H9 (cell line): ENCODE measurements at regions not wholly inside any gene's neighbourhood (a gene's known extent, or its start where the extent isn't known, plus 50 kb on each side); places are given as distances from the start of the nearest gene placed in this dataset.

Experiments
- DNase-seq: peaks from one replicate; pipeline ENCODE4 v3.0.0-alpha.2; 2017
- H2AFZ ChIP-seq: one replicate; pipeline ENCODE4 v1.6.1; 2013; ENCODE audit warnings: mild to moderate bottlenecking, low read length, control low read depth, moderate library complexity
- H2AK5ac ChIP-seq: 2 replicates; pipeline ENCODE4 v1.6.1; 2013; ENCODE audit warnings: low read length, control low read depth, mixed read lengths; ENCODE audit not compliant: insufficient read length
- H2BK120ac ChIP-seq: one replicate; pipeline ENCODE4 v1.6.1; 2013; ENCODE audit warnings: low read depth, mild to moderate bottlenecking, low read length, control low read depth, inconsistent platforms; ENCODE audit not compliant: poor library complexity, severe bottlenecking
- H2BK12ac ChIP-seq: 2 replicates; pipeline ENCODE4 v1.6.1; 2013; ENCODE audit warnings: low read length, control low read depth, mixed read lengths, low read depth; ENCODE audit not compliant: insufficient read length
- H2BK15ac ChIP-seq: 2 replicates; pipeline ENCODE4 v1.6.1; 2013; ENCODE audit warnings: low read depth, low read length, control low read depth
- H2BK20ac ChIP-seq: one replicate; pipeline ENCODE4 v1.6.1; 2013; ENCODE audit warnings: low read depth, mild to moderate bottlenecking, low read length, control low read depth, inconsistent platforms; ENCODE audit not compliant: poor library complexity, severe bottlenecking
- H2BK5ac ChIP-seq: 2 replicates; pipeline ENCODE4 v1.6.1; 2013; ENCODE audit warnings: low read length, control low read depth, mixed read lengths; ENCODE audit not compliant: insufficient read length
- H3K14ac ChIP-seq: 2 replicates; pipeline ENCODE4 v1.6.1; 2013; ENCODE audit warnings: low read length, control low read depth; ENCODE audit not compliant: insufficient read depth
- H3K18ac ChIP-seq: 2 replicates; pipeline ENCODE4 v1.6.1; 2013; ENCODE audit warnings: low read depth, mild to moderate bottlenecking, mixed read lengths, low read length, control low read depth; ENCODE audit not compliant: insufficient read length
- H3K23ac ChIP-seq: 2 replicates; pipeline ENCODE4 v1.6.1; 2013; ENCODE audit warnings: low read length, control low read depth, mixed read lengths, low read depth; ENCODE audit not compliant: insufficient read length
- H3K23me2 ChIP-seq: 2 replicates; pipeline ENCODE4 v1.6.1; 2013; ENCODE audit warnings: low read depth, mild to moderate bottlenecking, mixed read lengths, low read length, control low read depth; ENCODE audit not compliant: insufficient read length, poor library complexity, severe bottlenecking
- H3K27ac ChIP-seq: 2 replicates; pipeline ENCODE4 v1.5.1; 2013; ENCODE audit warnings: low read length, control low read depth, mixed read lengths, low read depth; ENCODE audit not compliant: insufficient read length
- H3K27me3 ChIP-seq: 2 replicates; pipeline ENCODE4 v1.6.1; 2013; ENCODE audit warnings: low read length, control low read depth, inconsistent platforms; ENCODE audit not compliant: insufficient read depth
- H3K4ac ChIP-seq: 2 replicates; pipeline ENCODE4 v1.6.1; 2013; ENCODE audit warnings: low read depth, mild to moderate bottlenecking, control low read depth, inconsistent platforms, low read length, moderate library complexity
- H3K4me1 ChIP-seq: 2 replicates; pipeline ENCODE4 v1.6.1; 2013; ENCODE audit warnings: low read length, control low read depth, inconsistent platforms; ENCODE audit not compliant: insufficient read depth
- H3K4me2 ChIP-seq: 2 replicates; pipeline ENCODE4 v1.6.1; 2013; ENCODE audit warnings: low read length, control low read depth, mixed read lengths; ENCODE audit not compliant: insufficient read length, insufficient read depth
- H3K56ac ChIP-seq: 2 replicates; pipeline ENCODE4 v1.6.1; 2013; ENCODE audit warnings: low read depth, mild to moderate bottlenecking, mixed read lengths, low read length, control low read depth; ENCODE audit not compliant: insufficient read length
- H3K79me1 ChIP-seq: 2 replicates; pipeline ENCODE4 v1.6.1; 2013; ENCODE audit warnings: low read depth, mild to moderate bottlenecking, moderate library complexity, low read length, control low read depth, inconsistent platforms; ENCODE audit not compliant: insufficient read depth, poor library complexity, severe bottlenecking
- H3K79me2 ChIP-seq: 2 replicates; pipeline ENCODE4 v1.6.1; 2013; ENCODE audit warnings: low read length, control low read depth, inconsistent platforms; ENCODE audit not compliant: insufficient read depth
- H3K9ac ChIP-seq: 2 replicates; pipeline ENCODE4 v1.6.1; 2013; ENCODE audit warnings: low read length, control low read depth, mixed read lengths; ENCODE audit not compliant: insufficient read length; ENCODE audit errors: extremely low read depth
- H3K9me3 ChIP-seq: one replicate; pipeline ENCODE4 v1.6.1; 2013; ENCODE audit warnings: low read depth, low read length, inconsistent platforms; ENCODE audit not compliant: control insufficient read depth
- H3T11ph ChIP-seq: one replicate; pipeline ENCODE4 v1.6.1; 2013; ENCODE audit warnings: mild to moderate bottlenecking, low read length, control low read depth, inconsistent platforms
- H4K20me1 ChIP-seq: one replicate; pipeline ENCODE4 v1.6.1; 2013; ENCODE audit not compliant: control insufficient read depth, insufficient read length, insufficient read depth
- H4K5ac ChIP-seq: 2 replicates; pipeline ENCODE4 v1.6.1; 2013; ENCODE audit warnings: low read depth, mild to moderate bottlenecking, mixed read lengths, low read length, control low read depth; ENCODE audit not compliant: insufficient read length
- H4K8ac ChIP-seq: replicated peaks from 2 replicates; pipeline ENCODE4 v1.6.1; 2013; ENCODE audit warnings: low read length, control low read depth, mixed read lengths, low read depth; ENCODE audit not compliant: insufficient read length
- H4K91ac ChIP-seq: 2 replicates; pipeline ENCODE4 v1.6.1; 2013; ENCODE audit warnings: low read depth, mild to moderate bottlenecking, moderate library complexity, mixed read lengths, low read length, control low read depth; ENCODE audit not compliant: insufficient read length
- H3K27ac Mint-ChIP-seq, 3 experiments: 2 replicates in 2 of 3; 3 replicates in 1 of 3; pipeline ENCODE4 v1.8.0; 2020 to 2021; ENCODE audit warnings: mixed read lengths in 3 of 3, mild to moderate bottlenecking in 1 of 3, moderate library complexity in 1 of 3
- H3K27me3 Mint-ChIP-seq: 2 replicates; pipeline ENCODE4 v1.8.0; 2021; ENCODE audit warnings: low read depth, mild to moderate bottlenecking, moderate library complexity, mixed read lengths
- H3K36me3 Mint-ChIP-seq, 3 experiments: 2 replicates in 2 of 3; 3 replicates in 1 of 3; pipeline ENCODE4 v1.8.0; 2020 to 2021; ENCODE audit warnings: low read depth in 3 of 3, mixed read lengths in 3 of 3; ENCODE audit not compliant: insufficient read depth in 1 of 3
- H3K4me1 Mint-ChIP-seq, 2 experiments: 2 replicates each; pipeline ENCODE4 v1.8.0; 2020; ENCODE audit warnings: mixed read lengths in 2 of 2
- H3K4me3 Mint-ChIP-seq, 2 experiments: 2 replicates in 1 of 2; 3 replicates in 1 of 2; pipeline ENCODE4 v1.8.0; 2020 to 2021; ENCODE audit warnings: mild to moderate bottlenecking in 2 of 2, mixed read lengths in 2 of 2, moderate library complexity in 1 of 2
- H3K9me3 Mint-ChIP-seq, 2 experiments: 2 replicates in 1 of 2; 3 replicates in 1 of 2; pipeline ENCODE4 v1.8.0; 2020; ENCODE audit warnings: mild to moderate bottlenecking in 2 of 2, mixed read lengths in 2 of 2, moderate library complexity in 1 of 2
- WGBS: extraction: QIAGEN DNeasy Blood & Tissue Kit; methylation state at CpG from one replicate; pipeline ENCODE4 v1.1.7; 2013; ENCODE audit warnings: missing lambda C conversion rate, low lambda C conversion rate, mixed read lengths; ENCODE audit not compliant: insufficient read length; ENCODE audit errors: extremely low coverage; 5-methylcytosine and 5-hydroxymethylcytosine counted together
- TF ChIP-seq, protein P1 (sequence below): fragments of 200-600 bp; sonication (generic); conservative IDR thresholded peaks from 3 replicates; pipeline ENCODE4 v1.8.0; 2021; ENCODE audit warnings: antibody characterized with exemption, mild to moderate bottlenecking

DNA sequence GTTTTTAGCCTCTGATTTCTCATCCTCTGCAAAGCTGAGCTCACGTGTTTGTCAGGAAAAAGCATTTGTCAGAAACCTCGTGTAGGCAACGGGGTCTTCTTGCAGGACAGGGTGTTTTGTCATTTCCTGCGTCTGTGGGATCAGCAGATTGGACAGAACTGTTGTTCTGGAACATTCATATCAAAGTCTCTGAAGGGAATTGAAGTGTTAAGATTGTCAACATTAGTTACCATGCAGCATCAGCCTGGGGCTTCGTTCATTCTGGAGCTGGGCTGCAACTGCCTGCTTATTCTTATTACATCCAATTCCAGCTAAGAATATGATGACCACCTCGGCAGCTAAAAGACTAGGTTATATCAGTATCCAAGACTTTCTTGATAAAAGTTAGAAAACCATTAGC lies 71.0 kb upstream of the RALGAPA2 start:
- no peaks in the 10 kb centered on the region for H3K27me3 ChIP-seq
- no peak overlapping the region for H3K18ac ChIP-seq
- Mint-ChIP-seq H3K9me3 (peaks cover 8 to 9% of the 10 kb centered on the region in 2 experiments; a peak in 4 of 5 replicates), H3K27ac (no peak overlapping the region), H3K36me3 (peaks cover 0 to 4% (median 0%) of the 10 kb centered on the region in 3 experiments; a peak in 1 of 7 replicates), H3K27me3 (no peaks in the 10 kb centered on the region), H3K4me3 (no peak overlapping the region), H3K4me1 (peaks cover 0 to 2% of the 10 kb centered on the region in 2 experiments; a peak in 1 of 4 replicates)
- no peak overlapping the region for H2BK5ac ChIP-seq
- WGBS: no CpG with 5 or more reads among the region's 6 CpGs
- H2AK5ac ChIP-seq: no peak overlapping the region
- no peak overlapping the region for H3K27ac ChIP-seq
- no peak overlapping the region for H2BK12ac ChIP-seq
- H3K79me1 ChIP-seq: no peaks in the 10 kb centered on the region
- no peaks in the 10 kb centered on the region for H3K23me2 ChIP-seq
- no peak overlapping the region for H4K5ac ChIP-seq
- H3K4me2 ChIP-seq: no peak overlapping the region
- H3K23ac ChIP-seq: no peak overlapping the region
- H2BK15ac ChIP-seq: no peak overlapping the region
- no peak overlapping the region for H2BK20ac ChIP-seq
- DNase-seq: no peak
- no peaks in the 10 kb centered on the region for H3K4me1 ChIP-seq
- no peak overlapping the region for H4K91ac ChIP-seq
- no peak overlapping the region for H3T11ph ChIP-seq
- no peak overlapping the region for H3K56ac ChIP-seq
- H3K9me3 ChIP-seq: no peaks in the 10 kb centered on the region
- no peak overlapping the region for H2AFZ ChIP-seq
- no peaks in the 10 kb centered on the region for H4K20me1 ChIP-seq
- peak overlapping the region; percentile 17 for H3K9ac ChIP-seq
- no peak overlapping the region for H3K14ac ChIP-seq
- H4K8ac ChIP-seq: no peak overlapping the region
- H3K4ac ChIP-seq: no peak overlapping the region
- H2BK120ac ChIP-seq: no peak overlapping the region
- H3K79me2 ChIP-seq: no peaks in the 10 kb centered on the region
- TF ChIP-seq, protein P1, sequence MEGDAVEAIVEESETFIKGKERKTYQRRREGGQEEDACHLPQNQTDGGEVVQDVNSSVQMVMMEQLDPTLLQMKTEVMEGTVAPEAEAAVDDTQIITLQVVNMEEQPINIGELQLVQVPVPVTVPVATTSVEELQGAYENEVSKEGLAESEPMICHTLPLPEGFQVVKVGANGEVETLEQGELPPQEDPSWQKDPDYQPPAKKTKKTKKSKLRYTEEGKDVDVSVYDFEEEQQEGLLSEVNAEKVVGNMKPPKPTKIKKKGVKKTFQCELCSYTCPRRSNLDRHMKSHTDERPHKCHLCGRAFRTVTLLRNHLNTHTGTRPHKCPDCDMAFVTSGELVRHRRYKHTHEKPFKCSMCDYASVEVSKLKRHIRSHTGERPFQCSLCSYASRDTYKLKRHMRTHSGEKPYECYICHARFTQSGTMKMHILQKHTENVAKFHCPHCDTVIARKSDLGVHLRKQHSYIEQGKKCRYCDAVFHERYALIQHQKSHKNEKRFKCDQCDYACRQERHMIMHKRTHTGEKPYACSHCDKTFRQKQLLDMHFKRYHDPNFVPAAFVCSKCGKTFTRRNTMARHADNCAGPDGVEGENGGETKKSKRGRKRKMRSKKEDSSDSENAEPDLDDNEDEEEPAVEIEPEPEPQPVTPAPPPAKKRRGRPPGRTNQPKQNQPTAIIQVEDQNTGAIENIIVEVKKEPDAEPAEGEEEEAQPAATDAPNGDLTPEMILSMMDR: no peak
